Activated B cell treated with CpG ODN at 0.5 μM for 24 hours (primary cell): ENCODE measurements at regions not wholly inside any gene's neighbourhood (a gene's known extent, or its start where the extent isn't known, plus 50 kb on each side); places are given as distances from the start of the nearest gene placed in this dataset.

Experiments
- ATAC-seq: fragments of 200-7000 bp; cut with Tn5 transposase; one replicate; pipeline ENCODE4 v1.10.0; 2021; ENCODE audit warnings: low read depth, mild to moderate bottlenecking, moderate library complexity
- CTCF ChIA-PET: fragments of 350-600 bp; sonication (Branson Sonifier 250); formaldehyde crosslinking; loops from one replicate; lab custom pipeline; 2021; ENCODE audit warnings: antibody characterized with exemption; lab: Charles Lee
- POLR2A ChIA-PET: fragments of 350-600 bp; sonication (Branson Sonifier 250); formaldehyde crosslinking; loops from one replicate; lab custom pipeline; 2021; ENCODE audit warnings: antibody characterized with exemption; lab: Charles Lee
- DNase-seq: peaks from one replicate; pipeline ENCODE4 v3.0.0; 2022
- H3K27ac Mint-ChIP-seq: one replicate; pipeline ENCODE4 v1.8.0; 2020; ENCODE audit warnings: mixed read lengths
- H3K27me3 Mint-ChIP-seq: one replicate; pipeline ENCODE4 v1.8.0; 2021; ENCODE audit warnings: mixed read lengths
- H3K36me3 Mint-ChIP-seq: one replicate; pipeline ENCODE4 v1.8.0; 2021; ENCODE audit warnings: low read depth, mixed read lengths
- H3K4me1 Mint-ChIP-seq: one replicate; pipeline ENCODE4 v1.8.0; 2021; ENCODE audit warnings: mixed read lengths
- H3K4me3 Mint-ChIP-seq: one replicate; pipeline ENCODE4 v1.8.0; 2020; ENCODE audit warnings: mild to moderate bottlenecking, mixed read lengths
- H3K9me3 Mint-ChIP-seq: one replicate; pipeline ENCODE4 v1.8.0; 2020; ENCODE audit warnings: mixed read lengths
- intact Hi-C: fragments of 100-400 bp; cut with micrococcal nuclease; formaldehyde crosslinking; loops from one replicate; pipeline ENCODE4 v1.15.1; 2024
- TF ChIP-seq, protein P1 (sequence below): fragments of 200-600 bp; IDR thresholded peaks from one replicate; pipeline ENCODE4 v1.8.0; 2022; ENCODE audit warnings: antibody characterized with exemption, mild to moderate bottlenecking

DNA sequence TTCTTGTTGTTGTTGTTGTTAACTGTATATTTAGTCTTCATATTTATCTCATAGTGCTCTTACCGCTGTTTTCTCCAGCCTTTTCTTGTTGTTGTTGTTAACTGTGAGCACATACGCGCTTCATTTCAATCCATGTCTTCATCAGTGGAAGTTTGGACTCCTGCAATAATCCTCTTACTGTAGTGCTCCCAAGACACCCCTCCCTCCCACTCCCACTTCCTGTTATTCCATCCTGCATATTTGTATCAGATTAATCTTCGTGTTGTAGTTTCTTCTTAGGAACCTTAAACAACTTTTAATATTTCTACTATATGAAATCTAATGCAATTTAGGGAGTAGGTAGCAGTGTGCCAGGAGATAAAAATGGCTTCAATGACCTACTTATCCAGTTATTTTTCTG is 674.8 kb downstream of the RAPGEF2 start:
- ChIA-PET POLR2A (no interaction called here), CTCF (interaction anchor here (1.2 kb wide), 1 partner anchor 13 kb away, joined by 3 read pairs; no protein-coding TSS in a partner anchor)
- Mint-ChIP-seq H3K27me3 (no peaks in the 10 kb centered on the region), H3K9me3 (peaks cover 5% of the 10 kb centered on the region), H3K36me3 (no peaks in the 10 kb centered on the region), H3K4me1 (no peaks in the 10 kb centered on the region), H3K4me3 (no peak overlapping the region), H3K27ac (no peak overlapping the region)
- no peak for ATAC-seq
- TF ChIP-seq, protein P1, sequence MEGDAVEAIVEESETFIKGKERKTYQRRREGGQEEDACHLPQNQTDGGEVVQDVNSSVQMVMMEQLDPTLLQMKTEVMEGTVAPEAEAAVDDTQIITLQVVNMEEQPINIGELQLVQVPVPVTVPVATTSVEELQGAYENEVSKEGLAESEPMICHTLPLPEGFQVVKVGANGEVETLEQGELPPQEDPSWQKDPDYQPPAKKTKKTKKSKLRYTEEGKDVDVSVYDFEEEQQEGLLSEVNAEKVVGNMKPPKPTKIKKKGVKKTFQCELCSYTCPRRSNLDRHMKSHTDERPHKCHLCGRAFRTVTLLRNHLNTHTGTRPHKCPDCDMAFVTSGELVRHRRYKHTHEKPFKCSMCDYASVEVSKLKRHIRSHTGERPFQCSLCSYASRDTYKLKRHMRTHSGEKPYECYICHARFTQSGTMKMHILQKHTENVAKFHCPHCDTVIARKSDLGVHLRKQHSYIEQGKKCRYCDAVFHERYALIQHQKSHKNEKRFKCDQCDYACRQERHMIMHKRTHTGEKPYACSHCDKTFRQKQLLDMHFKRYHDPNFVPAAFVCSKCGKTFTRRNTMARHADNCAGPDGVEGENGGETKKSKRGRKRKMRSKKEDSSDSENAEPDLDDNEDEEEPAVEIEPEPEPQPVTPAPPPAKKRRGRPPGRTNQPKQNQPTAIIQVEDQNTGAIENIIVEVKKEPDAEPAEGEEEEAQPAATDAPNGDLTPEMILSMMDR = no peak
- DNase-seq = no peak
- intact Hi-C loops = no loop called here

DNA sequence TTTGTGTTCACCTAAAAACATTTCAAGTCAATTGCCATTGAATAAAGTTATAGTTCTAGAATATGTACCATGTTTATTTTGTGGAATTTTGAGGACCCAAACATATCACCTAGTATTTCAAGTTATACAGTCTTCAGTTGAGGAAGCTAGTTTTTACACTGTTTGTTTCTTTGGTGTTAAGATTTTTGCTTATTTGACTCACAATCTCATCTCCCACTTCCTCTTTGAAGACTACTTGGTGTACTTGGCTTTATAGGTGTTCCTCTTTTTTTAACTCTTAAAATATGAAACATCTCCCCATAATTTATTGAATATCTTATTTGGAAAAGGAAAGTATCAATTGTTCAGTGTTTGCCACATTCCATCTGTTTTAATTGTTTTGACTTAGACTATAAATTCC is 675.4 kb downstream of the RAPGEF2 start:
- intact Hi-C loops = no loop called here
- DNase-seq (no peak), ATAC-seq (no peak)
- Mint-ChIP-seq H3K4me1 (no peaks in the 10 kb centered on the region), H3K36me3 (no peaks in the 10 kb centered on the region), H3K4me3 (no peak overlapping the region), H3K27me3 (no peaks in the 10 kb centered on the region), H3K9me3 (peaks cover 3% of the 10 kb centered on the region), H3K27ac (no peak overlapping the region)
- CTCF ChIA-PET = no interaction called here
- POLR2A ChIA-PET = no interaction called here
- TF ChIP-seq, protein P1 = no peak

DNA sequence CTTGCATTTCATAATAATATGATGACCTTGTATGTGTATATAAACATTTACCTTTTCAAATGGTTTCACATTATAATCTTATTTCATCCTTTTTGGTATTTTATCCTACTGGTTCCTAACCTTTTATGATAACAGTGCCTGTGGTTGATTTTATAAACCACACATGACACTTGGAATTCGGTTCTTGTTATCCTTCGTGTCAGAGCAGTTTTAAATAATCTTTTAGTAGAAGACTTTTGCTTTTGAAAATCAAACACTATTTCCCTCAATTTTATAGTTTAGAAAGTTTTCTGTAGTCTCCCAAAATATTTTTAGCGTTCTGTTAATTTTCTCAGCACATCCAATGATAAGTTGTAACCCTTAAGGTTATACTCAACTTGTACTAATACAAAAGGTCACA is 676.8 kb downstream of the RAPGEF2 start:
- Mint-ChIP-seq H3K27ac (no peak overlapping the region), H3K36me3 (no peaks in the 10 kb centered on the region), H3K27me3 (no peaks in the 10 kb centered on the region), H3K9me3 (peaks cover 2% of the 10 kb centered on the region), H3K4me3 (no peak overlapping the region), H3K4me1 (no peaks in the 10 kb centered on the region)
- CTCF ChIA-PET = no interaction called here
- POLR2A ChIA-PET = no interaction called here
- DNase-seq (no peak), ATAC-seq (no peak)
- intact Hi-C loops = no loop called here
- TF ChIP-seq, protein P1 = no peak

DNA sequence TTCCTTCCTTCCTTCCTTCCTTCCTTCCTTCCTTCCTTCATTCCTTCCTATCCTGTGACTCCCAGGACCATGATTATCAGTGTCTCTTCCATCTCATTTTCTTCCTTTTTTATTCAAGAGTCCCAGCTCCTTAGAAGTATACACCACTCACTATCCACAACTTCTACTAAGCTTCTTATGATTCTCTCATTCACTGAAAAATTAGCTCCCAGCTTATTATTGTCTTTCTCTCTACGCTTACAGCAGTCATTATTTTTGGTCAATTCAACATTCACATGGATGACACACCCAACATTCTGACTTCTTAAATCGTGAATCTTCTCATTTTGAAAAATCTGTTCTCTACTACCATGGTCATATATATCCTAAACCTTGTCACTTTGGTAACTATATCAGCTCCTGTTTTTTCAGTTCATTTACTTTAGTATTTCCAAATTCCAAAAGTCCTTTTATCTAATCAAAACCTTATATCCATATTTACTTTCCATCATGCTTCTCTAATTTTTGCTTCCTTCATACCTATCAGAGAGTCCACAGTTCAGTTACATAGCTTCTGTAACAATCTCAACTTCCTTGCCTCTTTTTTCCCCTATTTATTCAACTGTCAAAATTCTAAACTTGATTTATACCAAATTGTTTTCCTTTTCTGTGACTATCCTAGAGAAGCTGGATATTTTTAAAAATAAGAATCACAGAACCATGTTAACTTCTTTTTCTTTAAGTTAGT is 677.5 kb downstream of the RAPGEF2 start:
- Mint-ChIP-seq H3K9me3 (peaks cover 2% of the 10 kb centered on the region), H3K36me3 (no peaks in the 10 kb centered on the region), H3K27me3 (no peaks in the 10 kb centered on the region), H3K27ac (no peak overlapping the region), H3K4me3 (no peak overlapping the region), H3K4me1 (no peaks in the 10 kb centered on the region)
- TF ChIP-seq, protein P1 = no peak
- CTCF ChIA-PET = no interaction called here
- intact Hi-C loops = no loop called here
- POLR2A ChIA-PET = no interaction called here
- DNase-seq = no peak
- ATAC-seq = no peak

DNA sequence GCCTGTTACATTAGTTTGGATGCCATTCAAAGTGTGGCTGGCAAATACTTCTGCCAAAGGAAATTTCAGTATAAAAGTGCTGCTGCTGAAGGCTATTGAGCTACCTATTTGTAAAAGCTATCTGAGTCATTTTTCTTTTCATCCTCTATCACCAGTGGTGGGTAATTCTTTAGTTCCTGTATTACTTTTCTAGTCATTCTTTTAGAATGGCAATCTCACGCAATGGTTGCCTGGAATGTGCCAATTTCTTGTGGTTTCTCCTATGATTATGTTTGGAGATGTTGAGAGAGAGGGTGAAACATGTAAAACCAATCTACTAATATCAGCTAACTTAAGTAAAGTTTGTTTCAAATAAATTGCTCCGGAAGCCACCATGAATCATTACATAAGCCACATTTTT is 685.0 kb downstream of the RAPGEF2 start:
- H3K4me3 Mint-ChIP-seq = no peak overlapping the region
- H3K4me1 Mint-ChIP-seq = no peaks in the 10 kb centered on the region
- TF ChIP-seq, protein P1 = no peak
- DNase-seq = no peak
- ATAC-seq = no peak
- H3K27me3 Mint-ChIP-seq = no peaks in the 10 kb centered on the region
- H3K36me3 Mint-ChIP-seq = no peaks in the 10 kb centered on the region
- H3K9me3 Mint-ChIP-seq = peaks cover 2% of the 10 kb centered on the region
- intact Hi-C loops = no loop called here
- POLR2A ChIA-PET = no interaction called here
- CTCF ChIA-PET = no interaction called here
- no peak overlapping the region for H3K27ac Mint-ChIP-seq
